ENCODE measurements at regions not wholly inside any gene's neighbourhood (a gene's known extent, or its start where the extent isn't known, plus 50 kb on each side); places are given as distances from the start of the nearest gene placed in this dataset.

DNA sequence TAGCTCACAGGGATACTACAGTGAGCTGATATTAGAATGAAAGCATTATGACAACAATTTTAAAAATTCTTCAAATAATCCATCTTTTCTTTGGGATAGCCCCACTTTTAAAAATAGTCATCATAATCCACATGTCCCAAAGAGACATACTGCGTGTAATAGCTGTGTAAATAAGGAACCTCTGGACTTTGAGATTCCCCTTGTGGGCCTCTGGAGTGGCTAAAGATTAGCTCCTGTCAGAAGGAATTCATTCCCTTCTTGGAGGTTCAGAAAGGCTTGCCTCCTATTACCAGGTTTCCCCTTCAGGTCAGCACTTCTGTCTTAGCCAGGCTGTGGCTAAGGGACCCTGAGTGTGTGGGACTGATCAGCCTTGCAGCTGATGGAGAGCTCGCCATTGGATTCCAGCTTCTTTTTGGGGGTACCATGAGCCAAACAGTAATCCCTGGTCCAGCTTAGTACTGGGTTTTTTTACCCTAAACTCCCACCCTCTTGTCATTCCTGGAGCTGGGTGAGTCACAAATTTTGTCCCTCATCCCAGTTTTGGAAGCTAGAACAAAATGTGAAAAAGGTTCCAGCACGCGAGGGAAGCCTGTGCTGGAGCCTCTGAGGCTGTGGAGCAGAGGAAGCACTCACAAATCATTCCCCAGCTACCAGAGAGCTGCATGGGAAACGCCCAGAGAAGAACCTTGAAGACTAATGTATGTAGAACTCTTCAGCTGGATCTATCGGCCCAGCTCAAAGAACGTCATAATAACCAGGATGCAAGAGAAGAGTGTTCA is 96.7 kb downstream of the RNASEH2B start:
- Mint-ChIP-seq H3K4me1 (ENCODE audit: unreplicated experiment) (peaks cover 3% of the 10 kb centered on the region), H3K27ac (ENCODE audit: unreplicated experiment) (no peak overlapping the region), H3K27me3 (ENCODE audit: unreplicated experiment) (peaks cover 6% of the 10 kb centered on the region), H3K36me3 (ENCODE audit: low read depth, unreplicated experiment) (no peaks in the 10 kb centered on the region), H3K9me3 (ENCODE audit: unreplicated experiment) (no peaks in the 10 kb centered on the region), H3K4me3 (ENCODE audit: unreplicated experiment) (no peak overlapping the region)
- no peak for DNase-seq (ENCODE audit: low spot score)
- TF ChIP-seq, protein P1, sequence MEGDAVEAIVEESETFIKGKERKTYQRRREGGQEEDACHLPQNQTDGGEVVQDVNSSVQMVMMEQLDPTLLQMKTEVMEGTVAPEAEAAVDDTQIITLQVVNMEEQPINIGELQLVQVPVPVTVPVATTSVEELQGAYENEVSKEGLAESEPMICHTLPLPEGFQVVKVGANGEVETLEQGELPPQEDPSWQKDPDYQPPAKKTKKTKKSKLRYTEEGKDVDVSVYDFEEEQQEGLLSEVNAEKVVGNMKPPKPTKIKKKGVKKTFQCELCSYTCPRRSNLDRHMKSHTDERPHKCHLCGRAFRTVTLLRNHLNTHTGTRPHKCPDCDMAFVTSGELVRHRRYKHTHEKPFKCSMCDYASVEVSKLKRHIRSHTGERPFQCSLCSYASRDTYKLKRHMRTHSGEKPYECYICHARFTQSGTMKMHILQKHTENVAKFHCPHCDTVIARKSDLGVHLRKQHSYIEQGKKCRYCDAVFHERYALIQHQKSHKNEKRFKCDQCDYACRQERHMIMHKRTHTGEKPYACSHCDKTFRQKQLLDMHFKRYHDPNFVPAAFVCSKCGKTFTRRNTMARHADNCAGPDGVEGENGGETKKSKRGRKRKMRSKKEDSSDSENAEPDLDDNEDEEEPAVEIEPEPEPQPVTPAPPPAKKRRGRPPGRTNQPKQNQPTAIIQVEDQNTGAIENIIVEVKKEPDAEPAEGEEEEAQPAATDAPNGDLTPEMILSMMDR (IDR thresholded peaks at IDR 0.05; ENCODE audit: unreplicated experiment), result no peak
